Epithelial cell of esophagus (primary cell): ENCODE measurements at regions not wholly inside any gene's neighbourhood (a gene's known extent, or its start where the extent isn't known, plus 50 kb on each side); places are given as distances from the start of the nearest gene placed in this dataset.
"Not testable (repeated sequence)": the region's sequence is repeated elsewhere in the genome, so short reads cannot be mapped to it uniquely, and the experiment has no call there.

Source experiments
- DNase-seq: peaks from one replicate; pipeline ENCODE4 v3.0.0; 2010; ENCODE audit warnings: low read depth
- H3K4me3 ChIP-seq: 2 replicates; pipeline ENCODE4 v1.5.1; 2011; ENCODE audit warnings: mild to moderate bottlenecking, low read length, control low read depth
- TF ChIP-seq, protein P1 (sequence below): IDR thresholded peaks from 2 replicates; pipeline ENCODE4 v1.5.1; 2011; ENCODE audit warnings: low read depth, mild to moderate bottlenecking, low read length, control low read depth, inconsistent platforms; ENCODE audit not compliant: insufficient read depth; ENCODE audit errors: missing control alignments

- TF ChIP-seq, protein P1, sequence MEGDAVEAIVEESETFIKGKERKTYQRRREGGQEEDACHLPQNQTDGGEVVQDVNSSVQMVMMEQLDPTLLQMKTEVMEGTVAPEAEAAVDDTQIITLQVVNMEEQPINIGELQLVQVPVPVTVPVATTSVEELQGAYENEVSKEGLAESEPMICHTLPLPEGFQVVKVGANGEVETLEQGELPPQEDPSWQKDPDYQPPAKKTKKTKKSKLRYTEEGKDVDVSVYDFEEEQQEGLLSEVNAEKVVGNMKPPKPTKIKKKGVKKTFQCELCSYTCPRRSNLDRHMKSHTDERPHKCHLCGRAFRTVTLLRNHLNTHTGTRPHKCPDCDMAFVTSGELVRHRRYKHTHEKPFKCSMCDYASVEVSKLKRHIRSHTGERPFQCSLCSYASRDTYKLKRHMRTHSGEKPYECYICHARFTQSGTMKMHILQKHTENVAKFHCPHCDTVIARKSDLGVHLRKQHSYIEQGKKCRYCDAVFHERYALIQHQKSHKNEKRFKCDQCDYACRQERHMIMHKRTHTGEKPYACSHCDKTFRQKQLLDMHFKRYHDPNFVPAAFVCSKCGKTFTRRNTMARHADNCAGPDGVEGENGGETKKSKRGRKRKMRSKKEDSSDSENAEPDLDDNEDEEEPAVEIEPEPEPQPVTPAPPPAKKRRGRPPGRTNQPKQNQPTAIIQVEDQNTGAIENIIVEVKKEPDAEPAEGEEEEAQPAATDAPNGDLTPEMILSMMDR: no peak
- H3K4me3 ChIP-seq: no peak overlapping the region
- DNase-seq: no peak
Observed at GRCh38 chr15:69557707-69558409, 105.2 kb downstream of the RPLP1 start.

DNA sequence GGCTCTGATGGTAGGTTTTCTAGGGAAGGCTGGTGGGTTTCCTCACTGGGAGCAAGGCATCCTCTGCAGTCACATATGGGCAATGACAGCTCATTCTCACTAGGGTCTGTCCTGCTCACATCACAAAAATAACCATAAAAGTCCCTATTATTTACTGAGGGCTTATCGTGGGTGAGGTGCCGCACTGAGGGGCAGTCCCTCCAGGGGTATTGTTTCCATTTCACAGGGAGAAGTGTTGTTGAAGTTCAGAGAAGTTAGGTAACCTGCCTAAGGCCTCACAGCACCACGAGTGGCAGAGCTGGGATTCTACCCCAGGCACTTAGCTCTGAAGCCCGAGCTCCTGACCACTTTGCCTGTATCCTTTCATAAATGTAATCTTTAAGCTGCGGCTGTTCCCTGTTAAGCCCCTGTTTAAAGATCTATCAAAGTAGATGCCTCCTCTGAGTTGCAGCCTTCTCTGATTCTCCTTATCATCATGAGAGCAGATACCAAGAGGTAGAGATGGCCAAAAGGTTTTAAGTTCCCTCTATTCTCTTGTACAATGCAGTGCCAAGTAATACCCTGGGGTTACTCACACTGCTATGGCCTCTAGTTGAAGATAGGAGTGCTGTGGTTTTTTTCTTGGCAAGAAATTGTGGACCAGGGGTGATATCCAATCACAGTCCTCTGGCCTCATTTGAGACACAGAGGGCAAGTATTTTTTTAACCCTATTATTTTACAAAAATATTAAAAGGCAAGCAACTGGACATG lies 107.0 kb downstream of the RPLP1 start:
- DNase-seq: no peak
- TF ChIP-seq, protein P1: peak; percentile 11
- H3K4me3 ChIP-seq: no peak overlapping the region

- TF ChIP-seq, protein P1: no peak
- no peak overlapping the region for H3K4me3 ChIP-seq
- DNase-seq: no peak
Observed at GRCh38 chr15:69561071-69561784, 108.6 kb downstream of the RPLP1 start.

DNA sequence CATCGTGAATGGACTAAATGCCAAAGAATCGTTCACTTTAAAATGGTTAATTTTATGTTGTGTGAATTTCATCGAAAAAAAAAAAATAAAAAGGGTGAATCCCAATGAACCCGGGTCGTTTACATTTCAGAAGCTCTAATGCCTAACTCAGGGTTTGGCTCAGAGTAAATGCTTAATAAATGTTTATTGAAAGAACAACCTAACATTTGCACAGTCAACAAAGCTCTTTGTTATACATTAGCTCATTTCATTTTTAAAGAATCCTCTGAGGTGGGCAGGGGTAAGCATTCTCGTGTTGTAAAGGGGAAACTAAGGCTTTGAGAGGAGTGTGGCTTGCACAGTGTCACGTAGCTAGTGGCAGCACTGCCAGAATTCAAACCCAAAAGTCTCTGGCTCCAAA lies 109.5 kb downstream of the RPLP1 start:
- DNase-seq: no peak
- TF ChIP-seq, protein P1: no peak

DNA sequence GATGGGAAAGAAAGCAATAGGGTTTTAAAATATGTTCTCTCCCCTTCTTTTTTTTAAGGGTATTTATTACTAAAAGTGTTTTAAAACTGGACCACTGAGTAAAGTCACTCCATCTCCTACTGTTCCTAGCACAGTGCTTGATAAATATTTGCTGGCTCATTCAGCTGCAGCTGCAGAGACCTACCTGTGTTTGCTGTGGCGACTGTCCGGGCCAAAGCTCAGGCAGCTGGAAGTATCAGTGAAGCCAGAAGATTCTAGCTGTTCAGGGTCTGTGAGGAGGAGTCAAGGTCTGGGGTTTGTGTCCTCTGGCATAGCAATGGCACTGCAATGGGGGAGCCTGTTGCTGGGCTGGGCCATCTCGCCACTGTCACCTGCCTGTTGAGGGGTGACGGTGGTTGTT lies 109.9 kb downstream of the RPLP1 start:
- no peak overlapping the region for H3K4me3 ChIP-seq
- TF ChIP-seq, protein P1: no peak
- DNase-seq: no peak

More for the DNA sequence above, 109.5 kb downstream of the RPLP1 start:
- H3K4me3 ChIP-seq: no peak overlapping the region

DNA sequence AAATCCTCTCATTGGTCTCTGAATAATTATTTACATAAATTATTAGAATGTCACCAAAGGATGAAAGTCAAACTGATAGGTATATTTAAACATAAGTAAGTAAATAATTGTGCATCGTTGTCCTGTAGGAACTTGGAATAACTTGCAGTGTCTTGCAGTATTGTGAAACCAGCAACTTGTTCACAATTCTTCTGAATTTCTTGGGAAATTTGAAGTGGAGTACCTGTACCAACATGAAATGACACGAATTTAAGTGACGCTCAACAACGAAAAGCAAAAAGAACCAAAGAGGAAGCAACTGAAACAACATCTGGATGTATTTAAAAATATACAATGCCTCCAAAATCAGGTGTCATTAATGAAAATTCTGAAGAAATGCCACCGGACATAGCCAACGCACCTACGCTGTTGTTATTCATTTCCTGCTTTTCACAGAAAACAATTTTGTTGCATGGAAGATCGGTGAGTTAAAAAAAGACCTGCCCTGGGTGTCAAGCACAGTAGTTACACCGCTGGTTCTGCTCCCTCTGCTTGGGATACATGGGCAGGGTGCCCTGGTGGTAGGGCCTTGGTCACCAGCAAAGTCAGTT lies 112.5 kb downstream of the RPLP1 start:
- no peak overlapping the region for H3K4me3 ChIP-seq
- TF ChIP-seq, protein P1: no peak
- peak; percentile 86 for DNase-seq

GRCh38 chr15:69567238-69567760 lies 114.7 kb downstream of the RPLP1 start:
- DNase-seq, H3K4me3 ChIP-seq: not testable (repeated sequence)
